ENCODE measurements at regions not wholly inside any gene's neighbourhood (a gene's known extent, or its start where the extent isn't known, plus 50 kb on each side); places are given as distances from the start of the nearest gene placed in this dataset.
A peak's percentile ranks its signal among the peaks of the same experiment; 100 is the strongest.

GRCh38 chr3:69439643-69440270 is 53.9 kb upstream of the FRMD4B start:
- peak; percentile 61 for DNase-seq (ENCODE audit: low read depth, low spot score)
- peak; percentile 83 for FAIRE-seq
- POLR2A ChIA-PET: no interaction called here

More at GRCh38 chr3:69439643-69440270, 53.9 kb upstream of the FRMD4B start:
- TF ChIP-seq CTCF (IDR thresholded peaks at IDR 0.05; ENCODE audit: extremely low read depth in 1 of 2, insufficient read depth in 1 of 2, low read depth in 1 of 2, low read length in 2 of 2): peak; percentile 41 to 58
- TF ChIP-seq MAX (IDR thresholded peaks at IDR 0.05; ENCODE audit: insufficient read depth, insufficient read length): no peak
- CTCF ChIA-PET: interaction anchor here (0.6 to 4.8 kb wide), 38 partner anchors 9 to 507 kb away, joined by 3 to 57 read pairs (median 5); partner anchors contain the start of gene LMOD3
- H3K9me3 ChIP-seq (replicated peaks; ENCODE audit: control insufficient read depth, insufficient read depth, low read length): no peaks in the 10 kb centered on the region
- no TSS peak for BruUV-seq (replicated peaks)
- H3K9me1 ChIP-seq (replicated peaks; ENCODE audit: control insufficient read depth, extremely low read depth, insufficient read depth, low read length): no peaks in the 10 kb centered on the region
- no peaks in the 10 kb centered on the region for H3K79me2 ChIP-seq (ENCODE audit: control insufficient read depth, insufficient read depth, low read length)
- no peaks in the 10 kb centered on the region for H3K36me3 ChIP-seq (ENCODE audit: control insufficient read depth in 2 of 2, extremely low read depth in 1 of 2, insufficient read depth in 2 of 2, low read length in 2 of 2)
- no peaks in the 10 kb centered on the region for H3K27me3 ChIP-seq (ENCODE audit: control insufficient read depth in 2 of 2, insufficient read depth in 2 of 2, low read length in 2 of 2)
- H3K4me1 ChIP-seq (ENCODE audit: control insufficient read depth, extremely low read depth, insufficient read depth, low read length): no peaks in the 10 kb centered on the region
- peak overlapping the region; percentile 26 for H3K4me2 ChIP-seq (ENCODE audit: insufficient read depth, low read length)
- no peak overlapping the region for H3K4me3 ChIP-seq (replicated peaks in 1 of 3; ENCODE audit: insufficient read depth in 1 of 3, low read depth in 1 of 3, low read length in 3 of 3)
- no peaks in the 10 kb centered on the region for H4K20me1 ChIP-seq (replicated peaks; ENCODE audit: control insufficient read depth, extremely low read depth, insufficient read depth, low read length)
- peak overlapping the region; percentile 66 for H2AFZ ChIP-seq (ENCODE audit: low read depth, low read length)
- H3K27ac ChIP-seq (ENCODE audit: insufficient read depth, low read depth, low read length): no peak overlapping the region
- no peak overlapping the region for H3K9ac ChIP-seq (replicated peaks; ENCODE audit: extremely low read depth, insufficient read depth, low read length)
- dilution Hi-C loops (cut with MboI; ENCODE audit: extremely low pct_ligation_motif_present, low sequenced_read_pairs): no loop called here
- intact Hi-C loops (cut with micrococcal nuclease): loop anchor here (1.0 to 2.0 kb wide), 2 partner anchors 231 to 278 kb away; no protein-coding TSS in a partner anchor

Data from endothelial cell of umbilical vein (primary cell).